ENCODE measurements at regions not wholly inside any gene's neighbourhood (a gene's known extent, or its start where the extent isn't known, plus 50 kb on each side); places are given as distances from the start of the nearest gene placed in this dataset.
A peak's percentile ranks its signal among the peaks of the same experiment; 100 is the strongest.

DNA sequence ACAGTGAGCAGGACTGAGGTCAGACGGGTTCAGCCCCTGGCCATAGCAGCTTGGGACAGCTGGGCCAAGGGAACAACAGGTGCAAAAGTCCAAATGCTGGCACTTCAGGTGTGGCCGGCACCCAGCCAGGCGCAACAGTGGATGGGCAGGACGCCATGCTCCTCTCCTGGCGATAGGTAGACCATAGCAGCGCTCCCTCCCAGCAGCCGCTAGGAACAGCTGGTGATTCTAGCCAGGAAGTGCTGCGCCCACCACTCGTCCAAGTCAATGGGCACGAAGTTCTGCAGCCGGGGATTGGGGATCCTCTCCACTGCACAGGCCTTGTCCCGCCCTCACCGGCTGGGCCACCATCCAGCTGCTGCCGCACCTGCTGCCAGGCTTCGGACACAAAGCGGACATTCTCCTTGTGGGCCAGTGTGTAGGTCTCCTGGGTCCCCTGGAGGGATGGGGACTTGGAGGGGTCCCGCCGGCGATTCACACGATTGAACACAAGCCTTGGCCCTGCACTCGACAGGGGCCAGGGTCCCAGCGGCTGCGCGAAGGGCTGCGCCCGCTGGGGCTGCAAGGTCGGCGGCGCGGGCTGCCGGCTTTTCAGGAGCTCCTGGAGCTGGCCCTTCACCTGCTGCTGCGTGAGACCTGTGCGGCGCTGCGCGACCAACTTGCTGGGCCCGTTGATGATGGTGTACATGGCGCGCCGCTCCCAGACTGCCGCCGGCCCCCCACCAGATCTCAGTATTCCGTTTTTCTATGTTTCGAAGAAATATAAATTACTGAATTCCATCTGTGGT, 227.5 kb upstream of the STK26 start:
- TF ChIP-seq, protein P1, sequence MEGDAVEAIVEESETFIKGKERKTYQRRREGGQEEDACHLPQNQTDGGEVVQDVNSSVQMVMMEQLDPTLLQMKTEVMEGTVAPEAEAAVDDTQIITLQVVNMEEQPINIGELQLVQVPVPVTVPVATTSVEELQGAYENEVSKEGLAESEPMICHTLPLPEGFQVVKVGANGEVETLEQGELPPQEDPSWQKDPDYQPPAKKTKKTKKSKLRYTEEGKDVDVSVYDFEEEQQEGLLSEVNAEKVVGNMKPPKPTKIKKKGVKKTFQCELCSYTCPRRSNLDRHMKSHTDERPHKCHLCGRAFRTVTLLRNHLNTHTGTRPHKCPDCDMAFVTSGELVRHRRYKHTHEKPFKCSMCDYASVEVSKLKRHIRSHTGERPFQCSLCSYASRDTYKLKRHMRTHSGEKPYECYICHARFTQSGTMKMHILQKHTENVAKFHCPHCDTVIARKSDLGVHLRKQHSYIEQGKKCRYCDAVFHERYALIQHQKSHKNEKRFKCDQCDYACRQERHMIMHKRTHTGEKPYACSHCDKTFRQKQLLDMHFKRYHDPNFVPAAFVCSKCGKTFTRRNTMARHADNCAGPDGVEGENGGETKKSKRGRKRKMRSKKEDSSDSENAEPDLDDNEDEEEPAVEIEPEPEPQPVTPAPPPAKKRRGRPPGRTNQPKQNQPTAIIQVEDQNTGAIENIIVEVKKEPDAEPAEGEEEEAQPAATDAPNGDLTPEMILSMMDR (IDR thresholded peaks at IDR 0.05), result no peak
- H3K27ac ChIP-seq, result no peak overlapping the region
- peaks cover 0 to 6% of the 10 kb centered on the region in 2 donors for H3K4me1 ChIP-seq
- no peaks in the 10 kb centered on the region for H3K36me3 ChIP-seq
- H3K4me3 ChIP-seq, result peak overlapping the region in 1 of 2 donors; percentile 2
- no peak for DNase-seq (ENCODE audit: low spot score)
- H3K9me3 ChIP-seq, result no peaks in the 10 kb centered on the region
- H3K27me3 ChIP-seq, result no peaks in the 10 kb centered on the region

DNA sequence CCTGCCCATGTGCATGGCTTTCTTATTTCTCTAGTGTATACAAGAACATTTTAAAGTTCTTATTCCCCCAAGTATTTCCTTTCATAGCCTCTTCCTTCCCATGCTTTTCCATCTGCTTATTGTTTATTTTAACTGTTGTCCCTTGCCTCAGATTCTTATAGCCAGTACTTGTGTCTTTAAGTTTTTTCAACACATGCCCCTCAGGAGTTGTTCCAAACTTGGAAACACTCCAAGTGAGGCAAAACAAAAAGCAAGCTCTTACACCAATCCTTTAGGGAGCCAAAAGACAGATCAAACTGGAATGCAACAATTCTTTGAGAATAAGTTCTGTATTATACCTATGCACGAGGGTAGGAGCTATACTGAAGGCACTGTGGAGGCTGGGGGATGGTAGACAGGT, 222.0 kb upstream of the STK26 start:
- no peaks in the 10 kb centered on the region for H3K4me1 ChIP-seq
- no peak overlapping the region for H3K27ac ChIP-seq
- TF ChIP-seq, protein P1 (IDR thresholded peaks at IDR 0.05), result no peak
- H3K36me3 ChIP-seq, result no peaks in the 10 kb centered on the region
- H3K4me3 ChIP-seq, result no peak overlapping the region
- no peaks in the 10 kb centered on the region for H3K27me3 ChIP-seq
- DNase-seq (ENCODE audit: low spot score), result no peak
- H3K9me3 ChIP-seq, result no peaks in the 10 kb centered on the region

DNA sequence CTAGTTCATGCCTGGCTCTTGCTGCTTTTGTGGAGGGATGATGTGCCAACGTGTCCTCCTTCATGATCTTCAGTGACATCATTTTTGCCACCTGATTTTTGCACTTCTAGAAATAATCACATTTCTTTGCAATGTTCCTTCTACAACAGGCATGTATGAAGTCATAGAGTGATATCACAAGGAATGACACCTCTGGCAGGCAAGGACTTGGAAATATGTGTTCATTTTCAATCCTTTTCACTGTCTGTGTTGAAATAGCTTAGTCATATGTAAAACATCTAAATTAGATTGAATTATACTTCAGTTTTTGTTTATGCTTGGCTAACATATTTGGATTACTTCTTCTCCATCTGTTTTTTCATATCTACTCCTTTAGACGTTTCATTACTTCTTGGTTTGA, 221.2 kb upstream of the STK26 start:
- Histone ChIP-seq H3K27me3 (no peaks in the 10 kb centered on the region), H3K9me3 (no peaks in the 10 kb centered on the region), H3K36me3 (no peaks in the 10 kb centered on the region), H3K27ac (no peak overlapping the region), H3K4me1 (no peaks in the 10 kb centered on the region), H3K4me3 (no peak overlapping the region)
- TF ChIP-seq, protein P1 (IDR thresholded peaks at IDR 0.05), result no peak
- no peak for DNase-seq (ENCODE audit: low spot score)

DNA sequence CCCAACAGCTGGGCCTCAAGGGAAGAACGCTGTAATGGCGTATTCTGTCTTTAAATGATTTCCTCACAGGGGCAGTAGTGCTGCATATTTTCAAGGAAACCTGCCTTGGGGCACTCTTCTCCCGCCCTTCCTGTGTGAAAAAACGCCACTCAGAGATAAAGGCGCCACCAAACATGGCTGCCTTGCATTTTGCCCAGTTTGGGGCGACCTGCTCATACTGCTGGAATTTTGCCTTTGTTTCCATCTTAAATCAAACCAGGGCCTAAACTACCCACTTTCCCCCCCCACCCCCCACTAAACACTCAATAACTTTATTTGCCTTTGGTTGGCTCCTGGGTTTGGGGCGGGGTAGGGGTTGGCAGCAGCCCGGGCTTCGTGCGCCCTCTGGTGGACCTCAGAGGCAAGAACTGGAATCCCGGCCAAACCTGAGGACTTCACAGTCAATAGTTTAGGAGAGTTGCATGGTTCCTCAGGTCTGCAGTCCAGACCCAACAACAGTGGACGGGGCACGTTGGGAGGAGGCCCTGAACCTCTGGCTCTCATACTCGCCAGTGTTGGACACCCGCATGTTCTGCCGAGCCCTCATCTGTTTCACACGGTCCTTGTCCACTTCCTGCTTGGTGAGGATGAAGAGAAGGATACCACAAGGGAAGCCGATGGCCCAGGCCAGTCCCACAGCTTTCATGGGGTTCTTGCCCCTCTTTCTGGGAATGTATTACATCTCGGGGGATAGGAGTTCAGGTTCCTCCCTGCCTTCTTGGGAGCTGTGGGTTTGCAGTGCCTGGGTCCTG, 220.1 kb upstream of the STK26 start:
- Histone ChIP-seq H3K4me1 (no peaks in the 10 kb centered on the region), H3K9me3 (no peaks in the 10 kb centered on the region), H3K36me3 (no peaks in the 10 kb centered on the region), H3K27ac (peak overlapping the region in 1 of 2 donors; percentile 18), H3K4me3 (peak overlapping the region; percentile 35 to 45), H3K27me3 (no peaks in the 10 kb centered on the region)
- TF ChIP-seq, protein P1 (IDR thresholded peaks at IDR 0.05), result peak; percentile 52 to 79
- DNase-seq (ENCODE audit: low spot score), result no peak

DNA sequence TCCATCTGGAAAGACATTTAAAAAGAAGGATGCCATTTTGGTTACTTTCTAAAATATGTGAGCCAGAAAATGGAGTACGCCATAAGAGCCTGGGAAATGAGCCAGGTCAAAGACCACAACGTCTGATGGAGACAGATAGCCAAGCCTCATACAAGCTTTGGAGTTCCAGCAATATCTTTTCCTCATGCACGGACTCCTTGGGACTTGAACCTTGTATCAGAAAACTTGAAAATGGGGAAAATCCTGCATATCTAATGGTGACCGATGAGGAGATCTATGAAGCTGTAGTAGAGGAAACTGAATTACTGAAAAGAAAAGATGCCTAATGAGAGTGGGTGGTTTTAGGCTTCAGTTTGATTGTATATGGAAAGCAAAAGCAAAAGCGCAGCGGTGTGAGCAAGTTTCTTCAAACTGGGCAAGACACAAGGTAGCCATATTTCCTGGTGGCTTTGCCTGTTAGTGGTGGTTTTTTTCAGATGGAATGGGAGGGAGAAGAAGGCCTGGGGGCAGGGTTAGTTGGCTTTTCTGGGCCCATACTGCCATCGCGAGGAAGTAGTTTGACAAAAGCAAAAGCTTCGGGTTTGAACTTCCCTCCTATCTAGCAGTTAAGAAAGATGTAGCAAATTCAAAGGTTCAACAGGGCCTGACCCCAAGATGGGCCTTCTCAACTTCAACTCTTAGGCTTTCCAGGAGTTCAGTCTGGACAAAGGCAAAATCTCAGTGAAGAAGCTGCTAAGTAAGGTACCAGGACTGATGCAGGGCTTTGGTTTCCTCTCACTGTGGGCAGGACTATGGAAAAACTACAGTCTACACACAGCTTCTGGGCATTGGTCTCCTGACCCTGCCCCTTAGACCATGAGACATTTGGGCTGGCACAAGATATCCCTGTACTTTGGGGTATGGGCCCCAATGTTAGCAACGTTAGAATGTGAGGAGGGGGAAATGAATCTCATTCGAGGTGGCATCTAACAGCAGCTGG, 210.0 kb upstream of the STK26 start:
- TF ChIP-seq, protein P1 (IDR thresholded peaks at IDR 0.05), result peak in 1 of 2 donors; percentile 67
- no peaks in the 10 kb centered on the region for H3K4me1 ChIP-seq

More for the DNA sequence above, 210.0 kb upstream of the STK26 start:
- Histone ChIP-seq H3K9me3 (no peaks in the 10 kb centered on the region), H3K4me3 (peak overlapping the region; percentile 45 to 53), H3K27ac (peak overlapping the region; percentile 64 to 66), H3K27me3 (no peaks in the 10 kb centered on the region), H3K36me3 (no peaks in the 10 kb centered on the region)
- peak; percentile 85 for DNase-seq (ENCODE audit: low spot score)
